Urothelium cell line (cell line): ENCODE measurements at regions not wholly inside any gene's neighbourhood (a gene's known extent, or its start where the extent isn't known, plus 50 kb on each side); places are given as distances from the start of the nearest gene placed in this dataset.

Source experiments
- DNase-seq: peaks from one replicate; pipeline ENCODE4 v3.0.0; 2011; ENCODE audit warnings: low spot score, mixed read lengths
- FAIRE-seq: peaks from 2 replicates; lab custom pipeline; 2011; peaks lifted over from hg19 to GRCh38; lab: Jason Lieb, UNC

- FAIRE-seq, result no peak
- DNase-seq, result no peak
Measured at GRCh38 chr1:60162936-60163335, 89.4 kb upstream of the C1orf87 start.

- DNase-seq, result no peak
- no peak for FAIRE-seq
Measured at GRCh38 chr1:60160141-60160540, 86.6 kb upstream of the C1orf87 start.

GRCh38 chr1:60156371-60156770 is 82.8 kb upstream of the C1orf87 start:
- no peak for FAIRE-seq
- no peak for DNase-seq

- FAIRE-seq (no peak), DNase-seq (no peak)
Measured at GRCh38 chr1:60153961-60154360, 80.4 kb upstream of the C1orf87 start.

GRCh38 chr1:60152891-60153290 is 79.3 kb upstream of the C1orf87 start:
- no peak for FAIRE-seq
- no peak for DNase-seq

- FAIRE-seq (no peak), DNase-seq (no peak)
Measured at GRCh38 chr1:60151311-60151710, 77.7 kb upstream of the C1orf87 start.

- FAIRE-seq (no peak), DNase-seq (no peak)
Measured at GRCh38 chr1:60149251-60149650, 75.7 kb upstream of the C1orf87 start.

GRCh38 chr1:60146884-60147283 is 73.3 kb upstream of the C1orf87 start:
- DNase-seq, result no peak

GRCh38 chr1:60145771-60146170 is 72.2 kb upstream of the C1orf87 start:
- DNase-seq (no peak), FAIRE-seq (no peak)

More at GRCh38 chr1:60146884-60147283, 73.3 kb upstream of the C1orf87 start:
- no peak for FAIRE-seq

- DNase-seq (no peak), FAIRE-seq (no peak)
Measured at GRCh38 chr1:60141743-60142142, 68.2 kb upstream of the C1orf87 start.

GRCh38 chr1:60141276-60141675 is 67.7 kb upstream of the C1orf87 start:
- no peak for FAIRE-seq
- no peak for DNase-seq

- FAIRE-seq (no peak), DNase-seq (no peak)
Measured at GRCh38 chr1:60137406-60137805, 63.8 kb upstream of the C1orf87 start.

GRCh38 chr1:60136395-60136794 is 62.8 kb upstream of the C1orf87 start:
- no peak for DNase-seq
- no peak for FAIRE-seq

GRCh38 chr1:60134716-60135115 is 61.1 kb upstream of the C1orf87 start:
- no peak for FAIRE-seq
- no peak for DNase-seq

GRCh38 chr1:60133848-60134247 is 60.3 kb upstream of the C1orf87 start:
- no peak for FAIRE-seq
- peak; percentile 20 for DNase-seq

- DNase-seq (peak; percentile 50), FAIRE-seq (no peak)
Measured at GRCh38 chr1:60133000-60133673, 59.6 kb upstream of the C1orf87 start.

- FAIRE-seq (no peak), DNase-seq (no peak)
Measured at GRCh38 chr1:60132108-60132507, 58.5 kb upstream of the C1orf87 start.

GRCh38 chr1:60130703-60131102 is 57.1 kb upstream of the C1orf87 start:
- FAIRE-seq, result no peak

GRCh38 chr1:60129911-60130310 is 56.3 kb upstream of the C1orf87 start:
- FAIRE-seq (no peak), DNase-seq (no peak)

More at GRCh38 chr1:60130703-60131102, 57.1 kb upstream of the C1orf87 start:
- no peak for DNase-seq

- FAIRE-seq (no peak), DNase-seq (no peak)
Measured at GRCh38 chr1:60126723-60127122, 53.2 kb upstream of the C1orf87 start.
